GM18520 (cell line): ENCODE measurements at regions not wholly inside any gene's neighbourhood (a gene's known extent, or its start where the extent isn't known, plus 50 kb on each side); places are given as distances from the start of the nearest gene placed in this dataset.

Source experiments
- ATAC-seq: cut with Tn5 transposase; IDR thresholded peaks from one replicate; pipeline ENCODE4 v1.9.1; 2021; ENCODE audit not compliant: unreplicated experiment

DNA sequence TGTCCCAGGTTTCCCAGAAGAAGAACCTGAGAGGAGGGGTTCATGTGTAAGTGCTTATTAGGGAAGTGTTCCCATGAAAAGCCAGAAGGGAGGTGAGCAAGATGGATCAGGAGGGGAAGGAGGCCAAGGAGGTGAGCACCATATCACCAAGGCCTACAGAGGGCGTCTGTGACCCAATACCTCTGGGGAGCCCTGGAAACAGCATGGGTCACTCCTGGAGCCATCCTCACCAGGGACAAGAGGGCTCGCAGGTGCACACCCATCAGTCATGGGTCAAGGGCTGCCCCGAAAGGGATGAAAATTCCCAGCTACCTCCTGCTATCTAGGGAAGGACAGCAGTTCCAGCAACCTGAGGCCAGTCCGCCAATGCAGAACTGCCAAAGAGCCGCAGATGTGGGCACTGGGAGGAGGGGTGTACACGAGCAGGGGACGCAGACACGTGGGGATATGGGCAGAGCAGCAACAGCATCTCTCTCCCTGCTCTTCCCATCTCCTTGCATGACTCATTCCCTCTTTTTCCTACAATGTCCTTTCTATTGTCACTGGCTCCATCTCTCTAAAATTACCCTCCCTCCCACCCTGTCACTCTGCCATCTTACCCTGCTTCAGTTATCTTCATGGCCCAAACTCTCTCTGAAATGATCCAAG, 167.6 kb upstream of the FSTL4 start:
- ATAC-seq: no peak

DNA sequence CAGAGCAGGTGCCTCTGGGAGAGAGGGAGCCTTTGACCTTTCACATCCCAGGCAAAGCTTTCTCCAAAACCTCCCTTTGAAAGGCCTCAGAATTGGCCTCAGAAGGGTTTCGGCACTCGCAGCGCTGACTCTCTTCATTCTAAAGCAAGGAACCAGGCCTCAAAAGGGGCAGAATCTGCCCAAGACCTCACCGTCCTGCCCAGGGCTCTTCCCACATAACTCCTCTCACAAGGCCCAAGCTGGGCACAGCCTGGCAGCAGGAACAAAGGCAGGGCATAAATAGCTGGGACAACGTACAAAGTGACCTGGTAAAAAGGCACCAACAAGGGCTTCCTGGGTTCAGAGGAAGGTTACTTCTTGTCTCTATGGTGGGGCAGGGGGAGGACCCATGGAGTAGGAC, 166.3 kb upstream of the FSTL4 start:
- no peak for ATAC-seq

DNA sequence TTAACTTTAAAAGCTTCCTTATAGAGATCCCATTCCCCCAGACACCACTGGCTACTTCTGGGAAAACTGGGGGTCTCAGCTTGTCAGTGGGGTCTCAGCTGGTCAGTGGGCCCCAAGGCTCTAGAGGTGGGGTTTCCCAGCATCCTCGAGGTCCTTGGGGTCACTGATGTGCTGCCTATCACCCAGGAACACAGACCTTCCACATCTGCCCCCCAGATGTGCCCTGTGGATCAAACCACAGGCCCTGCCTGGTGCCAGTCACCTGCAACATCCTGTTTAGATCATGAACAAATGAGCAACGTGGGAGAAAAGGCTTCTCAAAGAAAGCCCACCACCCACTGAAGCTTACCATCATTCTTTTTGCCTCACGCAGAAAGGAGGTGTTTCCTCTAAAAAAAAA, 165.6 kb upstream of the FSTL4 start:
- no peak for ATAC-seq

DNA sequence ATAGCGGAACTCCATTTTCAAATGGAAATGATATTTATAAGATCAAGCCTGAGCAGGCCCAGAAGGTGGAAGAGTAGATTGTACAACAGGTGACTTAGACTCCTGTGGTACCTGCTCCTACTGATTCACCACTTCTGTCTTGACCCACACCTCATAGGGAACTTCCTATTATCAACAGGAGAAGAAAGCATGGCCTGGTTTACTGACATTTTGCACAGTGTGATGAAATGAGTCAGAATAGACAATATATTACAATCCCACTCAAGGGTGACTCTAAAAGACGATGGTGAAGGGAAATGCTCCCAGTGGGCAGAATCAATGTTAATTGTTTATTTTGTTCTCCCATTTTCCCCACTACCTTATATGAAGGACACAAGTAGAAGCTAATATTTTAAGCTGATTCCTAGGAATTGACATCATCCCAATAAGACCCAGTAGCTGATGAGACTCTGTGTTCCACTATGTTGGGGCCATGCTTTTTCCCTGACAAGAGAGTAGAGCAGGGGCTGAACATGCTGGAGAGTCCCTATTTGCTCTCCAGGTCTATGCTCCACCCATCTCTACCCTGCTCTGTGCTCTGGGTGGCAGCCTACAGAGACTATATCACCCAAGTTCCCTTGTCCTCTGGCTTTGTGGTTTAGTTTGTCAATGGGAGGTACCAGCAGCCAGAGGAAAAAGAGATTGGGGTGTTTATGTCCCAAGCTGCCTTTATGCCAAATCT, 163.4 kb upstream of the FSTL4 start:
- ATAC-seq: no peak

DNA sequence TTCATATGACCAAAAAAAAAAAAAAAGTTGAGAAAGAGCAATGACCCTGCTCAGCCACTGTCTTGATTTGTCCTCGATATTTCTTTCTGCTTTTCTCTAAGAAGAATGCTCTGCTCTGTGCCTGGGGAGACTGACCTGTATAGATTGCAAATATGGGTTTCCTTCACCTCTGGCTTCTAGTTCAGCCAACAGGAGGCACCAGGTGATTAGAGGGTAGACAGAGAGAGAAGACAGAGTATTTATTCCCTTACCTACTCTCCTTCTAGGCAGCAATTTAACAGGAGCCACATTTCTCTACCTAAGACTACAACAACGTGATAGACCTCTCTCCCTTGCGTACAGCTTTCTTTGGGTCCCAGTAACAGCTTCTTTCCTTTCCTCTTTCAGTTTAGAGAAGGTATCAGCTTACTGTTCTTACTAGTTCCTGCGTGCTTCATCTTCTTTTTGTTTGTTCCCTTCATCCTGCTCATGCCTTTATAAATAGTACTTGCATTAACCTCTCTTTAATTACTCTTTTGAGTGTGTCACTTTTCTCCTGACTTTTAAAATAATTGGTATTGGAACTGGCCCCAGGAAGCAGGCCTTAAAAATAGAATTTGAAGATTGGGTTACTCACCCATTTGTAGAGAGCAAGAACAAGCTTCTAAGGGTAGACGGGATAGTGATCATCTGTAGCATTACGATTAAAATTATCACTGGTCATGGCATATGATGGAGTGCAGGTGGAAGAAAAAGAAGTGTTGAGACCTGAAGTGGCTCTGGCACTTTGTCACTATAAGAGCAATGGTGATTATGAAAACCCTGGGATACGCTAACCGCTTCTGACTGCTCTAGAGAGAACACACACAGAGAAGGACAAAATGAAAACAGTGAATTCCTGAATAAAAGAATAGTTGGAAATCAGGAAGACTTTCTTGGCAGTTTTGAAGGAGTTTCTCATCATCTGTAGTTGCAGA, 161.2 kb upstream of the FSTL4 start:
- ATAC-seq: no peak

DNA sequence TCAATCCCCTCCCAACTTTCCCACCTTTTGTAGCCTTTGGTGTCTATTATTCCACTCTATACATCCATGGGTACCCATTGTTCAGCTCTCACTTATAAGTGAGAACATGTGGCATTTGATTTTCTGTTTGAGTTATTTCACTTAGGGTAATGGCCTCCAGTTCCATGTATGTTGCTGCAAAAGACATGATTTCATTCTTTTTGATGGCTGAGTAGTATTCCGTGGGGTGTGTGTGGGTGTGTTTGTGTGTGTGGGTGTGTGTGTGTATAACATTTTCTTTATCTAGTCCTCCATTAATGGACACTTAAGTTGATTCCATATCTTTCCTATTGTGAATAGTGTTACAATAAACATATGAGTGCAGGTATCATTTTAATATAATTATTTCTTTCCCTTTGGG, 157.5 kb upstream of the FSTL4 start:
- ATAC-seq: no peak

DNA sequence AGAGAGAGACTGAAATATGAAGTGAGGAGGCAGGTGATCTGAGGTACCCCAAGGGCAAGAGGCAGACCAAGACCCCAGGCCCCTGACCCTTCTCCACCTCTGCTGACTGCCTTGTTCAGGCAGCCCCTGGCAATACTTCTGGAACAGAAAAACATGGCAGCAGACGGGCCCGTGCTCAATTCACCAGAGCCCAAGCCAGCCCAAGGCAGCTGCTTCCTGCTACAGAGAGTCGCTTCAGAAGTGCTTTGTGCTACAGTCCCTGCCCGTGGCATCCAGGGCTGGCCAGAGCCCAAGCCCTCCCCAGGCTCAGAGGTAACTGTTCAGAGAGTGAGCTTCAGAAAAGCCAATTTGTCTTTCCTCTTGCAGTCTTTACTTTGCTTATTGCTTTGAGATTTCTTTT, 151.4 kb upstream of the FSTL4 start:
- ATAC-seq: no peak

DNA sequence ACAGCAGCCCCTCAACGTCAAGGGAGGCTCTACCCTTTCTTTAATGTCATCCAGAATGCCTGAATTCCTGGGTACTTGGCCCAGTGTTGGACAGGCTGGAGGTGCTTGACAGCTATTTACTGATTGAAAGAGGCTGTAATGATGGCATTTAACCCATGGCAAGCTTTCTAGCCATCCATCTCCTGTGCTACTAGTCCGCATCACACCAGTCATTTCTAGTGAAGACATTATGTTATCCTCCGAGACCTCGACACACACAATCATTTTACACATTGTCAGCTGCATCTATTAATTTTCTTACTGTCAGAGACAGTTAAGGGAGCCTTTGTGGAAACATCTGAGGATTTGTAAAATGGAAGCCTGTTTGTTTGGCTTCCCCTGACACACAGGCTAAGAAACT, 149.3 kb upstream of the FSTL4 start:
- ATAC-seq: no peak

DNA sequence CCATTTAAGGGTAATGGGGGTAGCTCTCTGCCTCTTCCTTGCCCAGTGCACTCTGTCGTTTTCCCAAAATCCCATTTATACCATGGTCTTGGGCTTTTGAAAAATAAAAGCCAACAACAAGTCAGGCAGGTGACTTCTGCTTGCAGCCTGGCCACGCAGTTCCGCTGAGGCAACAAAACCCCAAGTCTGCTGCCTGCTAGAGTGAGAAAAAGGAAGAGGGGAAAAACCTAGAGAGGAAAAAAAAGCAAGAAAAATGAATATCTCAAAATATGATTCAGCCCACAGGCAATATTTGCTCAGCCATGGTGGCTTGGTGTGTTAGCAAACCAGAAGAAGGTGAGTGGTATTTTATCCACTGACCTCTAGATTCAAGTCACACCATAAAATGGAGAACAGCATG, 148.2 kb upstream of the FSTL4 start:
- ATAC-seq: no peak

DNA sequence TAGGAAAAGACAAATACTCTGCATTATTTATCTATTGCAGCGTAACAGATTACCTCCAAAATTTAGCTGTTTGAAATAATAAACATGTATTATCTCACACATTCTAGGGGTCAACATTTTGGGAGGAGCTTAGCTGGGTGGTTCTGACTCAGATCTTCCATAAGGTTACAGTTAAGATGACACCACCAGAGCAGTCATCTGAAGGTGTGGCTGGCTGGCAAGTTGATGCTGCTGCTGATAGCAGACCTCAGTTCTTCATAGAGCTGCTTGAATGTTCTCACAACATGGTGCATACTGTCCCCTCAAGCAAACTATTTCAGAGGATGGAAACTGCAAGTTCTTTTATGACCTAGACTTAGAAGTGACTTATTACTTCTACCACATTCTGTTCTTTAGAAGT, 146.3 kb upstream of the FSTL4 start:
- no peak for ATAC-seq

DNA sequence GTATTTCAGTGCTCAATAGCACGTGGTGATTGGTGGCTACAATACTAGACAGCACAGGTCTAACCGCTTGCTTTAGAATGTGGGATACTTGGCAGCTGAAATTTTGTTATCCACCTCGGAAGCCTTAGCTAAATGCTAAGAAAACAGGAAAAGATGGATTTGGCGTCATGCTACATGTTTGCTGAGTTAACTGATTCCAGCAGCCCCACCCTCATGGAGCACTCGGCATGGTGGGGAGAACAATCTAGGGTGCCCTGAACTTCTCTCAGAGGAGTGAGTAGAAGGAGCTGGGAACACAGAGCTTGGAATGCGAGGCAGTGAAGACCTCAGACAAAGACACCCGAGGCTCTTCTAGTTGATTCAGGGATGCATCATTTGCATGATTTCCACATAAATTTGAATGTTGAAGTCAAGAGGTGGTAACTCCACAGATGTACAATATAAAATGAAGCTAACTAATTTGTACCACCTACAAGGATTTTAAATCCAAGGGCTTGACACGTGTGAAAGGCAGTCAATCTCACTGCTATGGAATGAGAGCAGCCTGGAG, 145.1 kb upstream of the FSTL4 start:
- ATAC-seq: no peak

DNA sequence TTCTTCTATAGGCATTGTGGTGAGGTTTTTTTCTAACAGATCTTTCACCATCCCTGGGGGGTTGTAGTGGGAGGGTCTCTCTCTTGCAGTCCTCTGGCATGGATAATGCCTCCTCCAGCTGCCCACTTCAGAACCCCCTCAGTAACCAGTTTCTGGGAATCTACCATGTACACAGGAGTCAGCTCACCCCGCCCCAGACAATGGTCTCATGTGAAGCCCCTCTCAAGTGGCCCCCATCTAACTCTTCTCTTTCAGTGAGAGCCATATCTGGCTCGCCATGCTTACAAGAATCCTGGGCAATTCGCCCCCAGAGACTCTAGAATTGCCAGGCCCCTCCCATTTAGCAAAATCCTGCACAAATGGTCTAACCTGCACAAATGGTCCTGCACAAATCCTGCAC, 144.4 kb upstream of the FSTL4 start:
- no peak for ATAC-seq

DNA sequence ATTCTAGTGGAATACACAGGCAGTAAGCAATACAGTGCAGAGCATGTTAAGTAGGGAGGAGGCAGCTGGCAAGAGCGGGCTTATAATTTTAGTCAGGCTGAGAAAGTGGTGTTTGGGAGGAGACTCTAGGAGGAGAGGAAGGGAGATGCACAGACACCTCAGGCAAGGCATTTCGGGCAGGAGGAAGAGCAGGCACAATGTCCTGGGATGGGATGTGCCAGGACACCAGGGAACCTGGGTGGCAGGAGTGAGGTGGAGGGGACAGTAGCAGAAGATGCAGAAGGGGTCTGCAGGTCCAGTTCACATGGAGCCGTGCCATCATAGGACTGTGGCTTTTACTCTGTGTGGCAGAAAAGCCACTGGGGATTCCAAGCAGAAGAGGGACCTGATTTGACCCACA, 143.7 kb upstream of the FSTL4 start:
- ATAC-seq: no peak

DNA sequence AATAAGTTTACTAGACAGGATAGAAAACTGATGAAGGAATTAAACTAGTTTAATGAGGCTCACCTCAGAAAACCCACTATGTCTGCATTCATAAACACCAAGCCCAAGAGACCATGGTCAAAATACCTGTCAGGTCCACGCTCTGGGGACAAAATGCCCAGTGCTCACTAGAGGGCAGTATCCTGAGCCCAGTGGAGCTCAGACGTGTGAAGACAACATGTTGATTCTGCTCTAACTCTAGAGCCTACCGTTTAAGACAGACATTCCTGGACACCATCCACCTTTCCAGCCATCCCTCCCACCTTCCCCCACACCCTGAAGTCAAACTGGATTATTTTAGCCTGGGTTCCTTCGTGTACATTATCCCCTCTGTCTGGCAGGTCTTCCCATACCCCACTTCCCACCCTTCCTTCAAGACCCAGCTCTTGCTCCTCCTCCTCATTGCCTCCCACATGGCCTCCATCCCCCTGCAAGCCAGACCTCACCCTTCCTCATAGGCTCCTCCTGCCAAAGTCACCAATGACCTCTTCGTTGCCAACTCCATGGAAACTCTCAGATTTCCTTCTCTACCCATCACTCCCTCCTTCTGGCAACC, 142.3 kb upstream of the FSTL4 start:
- ATAC-seq: no peak

DNA sequence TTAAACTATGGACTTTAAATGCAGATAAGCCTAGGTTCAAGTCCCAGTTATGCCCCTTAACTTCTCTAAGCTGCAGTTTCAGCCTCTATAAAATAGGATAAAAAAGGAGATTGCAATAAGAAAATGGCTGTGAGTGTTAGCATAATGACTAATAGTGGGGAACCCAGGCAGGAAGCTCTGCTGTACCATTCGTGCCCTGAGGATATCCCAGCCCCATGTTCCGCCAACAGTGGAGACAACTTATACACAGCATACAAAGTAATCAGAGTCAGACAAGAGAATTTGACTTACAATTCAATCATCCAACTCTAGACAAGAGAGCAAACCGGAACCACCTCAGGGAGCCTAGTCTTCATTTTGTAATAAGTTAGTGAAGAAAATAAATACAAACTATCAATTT, 141.5 kb upstream of the FSTL4 start:
- no peak for ATAC-seq

DNA sequence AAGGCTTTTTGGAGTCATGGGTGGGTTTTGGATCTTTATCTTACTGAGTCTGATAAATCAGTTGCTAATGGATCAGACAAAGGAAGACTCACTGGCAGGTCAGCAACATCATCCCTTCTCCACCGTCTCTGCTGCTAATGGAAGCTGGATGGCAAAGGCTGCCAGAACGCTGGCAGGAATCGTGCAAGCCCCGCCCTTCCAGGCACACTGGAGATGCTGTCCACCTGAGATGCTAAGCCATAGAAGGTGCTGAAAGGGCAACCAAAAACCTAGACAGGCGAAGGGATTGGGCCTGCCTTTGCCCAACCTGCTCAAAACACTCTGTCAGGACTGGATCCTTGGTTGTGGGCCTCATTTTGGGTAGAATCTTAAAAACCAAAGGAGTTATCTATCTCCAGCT, 139.5 kb upstream of the FSTL4 start:
- no peak for ATAC-seq

DNA sequence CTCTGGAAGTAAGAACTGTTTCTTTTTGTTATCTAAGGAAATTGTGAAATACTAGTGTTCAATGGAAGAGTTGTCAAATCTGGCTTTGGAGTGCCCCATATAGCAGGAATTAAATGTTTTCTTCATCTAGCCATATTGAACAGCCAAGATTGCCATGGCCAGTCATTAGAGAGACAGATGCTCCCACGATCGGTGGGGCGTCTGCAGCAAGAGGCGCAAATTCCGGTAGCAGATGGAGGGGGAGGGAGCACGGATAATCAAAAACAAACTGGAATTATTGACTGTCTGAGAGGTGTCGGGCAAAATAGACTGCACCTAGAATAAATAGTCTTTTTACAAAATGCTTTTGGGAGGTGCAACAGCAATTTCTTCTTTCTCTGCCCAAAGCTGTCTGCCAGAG, 139.1 kb upstream of the FSTL4 start:
- ATAC-seq: no peak

DNA sequence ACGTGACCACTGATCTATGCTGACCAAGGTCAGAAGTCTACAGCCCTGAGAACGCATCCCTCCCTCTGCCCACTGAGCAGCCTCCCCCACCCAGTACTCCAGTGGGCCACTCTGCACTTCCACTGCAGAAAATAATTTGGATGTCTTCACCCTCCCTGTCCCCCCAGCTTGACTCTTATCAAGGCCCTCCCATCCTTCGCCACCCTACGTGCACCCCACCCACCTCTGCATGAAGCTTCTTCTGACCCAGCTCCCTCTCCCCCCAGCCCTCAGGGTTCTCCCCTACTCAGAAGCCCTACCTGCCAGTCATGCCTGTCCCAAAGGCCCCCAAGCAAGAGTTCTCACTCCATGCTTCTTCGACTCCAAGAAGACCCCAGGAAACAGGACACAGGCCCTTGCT, 138.5 kb upstream of the FSTL4 start:
- ATAC-seq: no peak

DNA sequence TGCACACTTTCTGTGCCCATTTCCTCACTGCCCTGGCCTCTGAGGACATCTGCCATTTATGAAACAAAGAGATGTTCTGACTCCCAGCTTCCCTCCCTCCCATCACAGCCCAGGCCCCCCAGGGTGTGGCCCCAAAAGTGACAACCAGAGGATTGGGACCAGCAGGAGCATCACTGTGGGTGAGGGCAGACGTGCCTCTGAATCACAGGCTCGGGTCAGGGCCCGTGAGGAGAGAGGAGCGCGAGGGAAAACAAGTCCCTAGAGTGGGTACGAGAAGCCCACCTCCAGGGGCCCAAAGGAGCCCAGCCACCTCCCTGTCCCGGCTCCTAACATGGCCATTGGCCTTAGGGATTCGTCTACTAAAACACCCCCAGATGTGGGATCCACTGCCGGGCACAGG, 138.0 kb upstream of the FSTL4 start:
- no peak for ATAC-seq

DNA sequence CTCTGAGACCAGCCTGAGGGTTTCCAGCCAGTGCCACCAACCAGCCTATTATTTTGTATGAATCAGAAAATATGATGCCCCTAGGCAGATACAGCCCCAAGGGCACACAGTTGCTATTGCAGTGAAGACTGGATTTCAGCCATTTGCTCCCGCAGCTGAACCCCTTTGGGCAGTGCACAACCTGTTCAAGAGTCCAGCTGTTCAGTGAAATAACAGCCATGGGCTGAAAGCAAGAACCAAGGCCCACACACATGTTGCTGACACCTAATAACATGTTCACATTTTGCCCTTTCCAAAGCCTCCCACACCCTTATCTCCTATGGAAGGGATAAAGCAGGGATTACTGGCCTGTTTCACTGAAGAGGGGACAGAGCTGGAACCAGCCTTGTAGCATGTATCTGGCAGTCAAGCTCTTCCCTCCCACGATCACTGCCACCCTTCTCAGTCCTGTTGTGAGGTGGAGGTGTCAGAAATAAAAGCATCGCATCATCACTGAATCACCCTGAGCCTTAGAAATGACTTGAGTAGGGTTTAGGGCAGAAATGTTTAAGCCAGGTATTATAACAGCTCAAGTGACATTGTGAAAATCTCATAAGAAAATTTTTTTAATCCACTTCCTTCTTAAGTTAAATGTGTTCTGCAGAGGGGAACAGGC, 137.1 kb upstream of the FSTL4 start:
- no peak for ATAC-seq

DNA sequence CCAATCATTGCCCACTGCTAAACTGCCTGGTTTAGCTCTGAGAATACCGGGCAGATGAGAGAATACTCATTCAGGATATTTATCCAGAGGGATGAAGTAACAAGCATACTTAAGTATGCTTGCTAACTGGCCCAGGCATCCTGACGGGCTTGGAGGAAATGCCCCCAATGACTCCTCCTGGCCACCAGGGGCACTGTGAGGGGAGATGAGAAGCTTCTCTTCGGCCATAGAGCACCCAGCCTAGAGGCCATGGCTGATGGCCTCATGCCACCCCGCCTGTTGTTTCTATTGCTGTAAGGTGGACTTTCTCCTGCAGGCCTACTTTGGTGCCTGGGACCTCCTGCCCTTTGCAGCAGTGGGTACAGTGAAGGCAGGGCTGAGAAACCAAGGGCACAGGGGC, 134.5 kb upstream of the FSTL4 start:
- ATAC-seq: no peak
